ENCODE measurements at regions not wholly inside any gene's neighbourhood (a gene's known extent, or its start where the extent isn't known, plus 50 kb on each side); places are given as distances from the start of the nearest gene placed in this dataset.

DNA sequence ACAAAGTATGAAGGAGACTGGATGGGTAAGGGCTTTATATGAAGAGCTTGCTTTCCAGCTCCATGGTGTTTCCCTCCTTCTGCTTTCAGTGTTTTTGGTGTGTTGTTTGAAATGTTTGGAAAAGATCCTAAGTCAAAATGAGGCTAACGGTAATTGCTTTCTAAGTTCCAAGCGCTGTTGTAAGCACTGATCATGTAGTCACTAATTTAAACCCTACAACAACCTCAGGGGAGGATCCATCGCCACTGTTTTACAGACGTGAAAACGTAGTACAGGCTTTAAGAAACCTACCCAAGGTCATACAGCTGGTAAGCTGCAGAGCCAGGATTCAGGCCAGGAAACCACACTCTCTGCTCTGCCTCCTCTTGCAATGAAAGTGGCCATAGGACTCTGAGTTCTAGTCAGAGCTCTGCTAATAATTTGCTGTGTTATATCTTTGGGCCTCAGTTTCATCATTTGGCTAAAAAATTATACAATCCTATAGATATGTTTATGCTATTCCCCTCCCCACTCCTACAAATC is 102.9 kb upstream of the PGRMC2 start:
- Mint-ChIP-seq H3K4me3 (no peak overlapping the region), H3K4me1 (no peaks in the 10 kb centered on the region), H3K27me3 (no peaks in the 10 kb centered on the region), H3K9me3 (no peaks in the 10 kb centered on the region), H3K36me3 (ENCODE audit: low read depth) (no peaks in the 10 kb centered on the region), H3K27ac (no peak overlapping the region)
- intact Hi-C loops (cut with micrococcal nuclease): no loop called here
- POLR2A ChIA-PET: no interaction called here
- no peak for TF ChIP-seq CTCF (IDR thresholded peaks at IDR 0.05)
- ATAC-seq (ENCODE audit: low read depth) (no peak), DNase-seq (no peak)
- CTCF ChIA-PET: no interaction called here

GRCh38 chr4:128388796-128389195 is 101.2 kb upstream of the PGRMC2 start:
- intact Hi-C loops (cut with micrococcal nuclease): no loop called here
- H3K27me3 Mint-ChIP-seq: no peaks in the 10 kb centered on the region
- no peak overlapping the region for H3K27ac Mint-ChIP-seq
- H3K4me1 Mint-ChIP-seq: no peaks in the 10 kb centered on the region
- H3K9me3 Mint-ChIP-seq: no peaks in the 10 kb centered on the region
- no peak overlapping the region for H3K4me3 Mint-ChIP-seq
- ChIA-PET POLR2A (no interaction called here), CTCF (no interaction called here)
- no peaks in the 10 kb centered on the region for H3K36me3 Mint-ChIP-seq (ENCODE audit: low read depth)
- no peak for DNase-seq
- no peak for ATAC-seq (ENCODE audit: low read depth)
- no peak for TF ChIP-seq CTCF (IDR thresholded peaks at IDR 0.05)

DNA sequence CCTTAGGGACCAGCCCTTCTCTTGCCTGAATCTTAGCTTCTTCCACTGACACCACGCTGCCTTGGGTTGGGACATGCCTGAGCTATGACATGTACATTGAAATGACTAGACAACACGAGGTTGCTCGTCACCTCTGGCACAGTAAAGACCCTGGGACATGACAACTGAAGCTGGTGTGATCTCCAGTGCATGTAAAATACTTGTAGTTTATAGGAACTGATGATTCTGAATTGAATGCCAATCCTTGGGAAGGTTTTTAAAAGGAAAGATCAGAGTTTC is 100.7 kb upstream of the PGRMC2 start:
- H3K36me3 Mint-ChIP-seq (ENCODE audit: low read depth): no peaks in the 10 kb centered on the region
- H3K4me1 Mint-ChIP-seq: no peaks in the 10 kb centered on the region
- no peaks in the 10 kb centered on the region for H3K27me3 Mint-ChIP-seq
- intact Hi-C loops (cut with micrococcal nuclease): no loop called here
- CTCF ChIA-PET: no interaction called here
- H3K9me3 Mint-ChIP-seq: no peaks in the 10 kb centered on the region
- ATAC-seq (ENCODE audit: low read depth) (no peak), DNase-seq (no peak)
- POLR2A ChIA-PET: no interaction called here
- TF ChIP-seq CTCF (IDR thresholded peaks at IDR 0.05): no peak
- no peak overlapping the region for H3K4me3 Mint-ChIP-seq
- no peak overlapping the region for H3K27ac Mint-ChIP-seq

GRCh38 chr4:128387600-128388351 is 100.2 kb upstream of the PGRMC2 start:
- no peak for ATAC-seq (ENCODE audit: low read depth)
- ChIA-PET POLR2A (no interaction called here), CTCF (no interaction called here)
- intact Hi-C loops (cut with micrococcal nuclease): no loop called here
- Mint-ChIP-seq H3K27ac (no peak overlapping the region), H3K4me1 (no peaks in the 10 kb centered on the region), H3K9me3 (no peaks in the 10 kb centered on the region), H3K36me3 (ENCODE audit: low read depth) (no peaks in the 10 kb centered on the region), H3K4me3 (no peak overlapping the region), H3K27me3 (no peaks in the 10 kb centered on the region)
- DNase-seq: no peak
- no peak for TF ChIP-seq CTCF (IDR thresholded peaks at IDR 0.05)

DNA sequence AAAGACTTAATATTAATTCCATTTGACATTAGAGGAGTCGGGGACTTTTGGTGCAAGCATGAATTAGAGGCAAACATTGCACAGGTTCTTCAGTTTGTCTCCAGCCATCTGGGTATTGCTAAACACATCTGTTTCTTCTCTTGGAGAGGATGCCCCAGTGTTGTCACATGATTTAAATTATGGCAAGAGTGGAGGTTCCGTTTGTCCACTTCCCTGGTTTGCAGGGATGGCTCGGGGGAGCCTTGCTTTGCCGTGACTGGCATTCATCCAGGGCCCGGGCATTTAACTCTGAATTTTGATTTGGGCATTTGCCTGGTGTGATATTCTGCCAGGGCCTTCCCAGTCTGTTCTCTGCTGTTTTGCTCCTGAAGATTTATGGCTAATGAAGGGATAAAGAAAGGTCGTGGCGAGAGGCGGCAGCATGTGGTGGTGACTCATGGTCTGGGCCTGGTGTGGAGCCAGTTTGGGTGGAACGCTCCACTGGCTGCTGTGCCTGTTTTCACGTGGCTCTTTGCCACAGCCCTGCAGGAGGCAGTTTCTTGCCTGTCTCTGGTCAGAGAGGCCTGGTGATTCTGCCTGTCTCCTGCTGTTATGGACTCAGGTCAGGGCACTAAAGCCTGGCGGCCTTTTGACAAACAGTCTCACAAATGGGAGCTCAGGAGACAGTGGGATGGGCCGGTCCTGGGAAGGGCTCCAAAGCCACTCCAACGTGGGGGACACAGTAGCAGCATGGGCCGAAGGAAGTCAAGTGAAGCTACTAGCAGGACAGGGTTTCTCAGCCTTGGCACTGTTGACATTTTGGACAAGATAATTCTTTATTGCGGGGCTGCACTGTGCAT is 99.4 kb upstream of the PGRMC2 start:
- H3K27me3 Mint-ChIP-seq: no peaks in the 10 kb centered on the region

More for the DNA sequence above, 99.4 kb upstream of the PGRMC2 start:
- H3K36me3 Mint-ChIP-seq (ENCODE audit: low read depth): no peaks in the 10 kb centered on the region
- H3K9me3 Mint-ChIP-seq: no peaks in the 10 kb centered on the region
- intact Hi-C loops (cut with micrococcal nuclease): no loop called here
- no peak overlapping the region for H3K4me3 Mint-ChIP-seq
- H3K27ac Mint-ChIP-seq: no peak overlapping the region
- CTCF ChIA-PET: no interaction called here
- DNase-seq (no peak), ATAC-seq (ENCODE audit: low read depth) (no peak)
- no peak for TF ChIP-seq CTCF (IDR thresholded peaks at IDR 0.05)
- POLR2A ChIA-PET: no interaction called here
- H3K4me1 Mint-ChIP-seq: no peaks in the 10 kb centered on the region

All from activated B cell treated with CpG ODN at 0.5 μM for 24 hours (primary cell).